ENCODE measurements at regions not wholly inside any gene's neighbourhood (a gene's known extent, or its start where the extent isn't known, plus 50 kb on each side); places are given as distances from the start of the nearest gene placed in this dataset.

- H3K9me3 ChIP-seq: no peaks in the 10 kb centered on the region
- DNase-seq (ENCODE audit: extremely low spot score in 2 of 2): no peak
- H3K27me3 ChIP-seq: no peaks in the 10 kb centered on the region
- no peak overlapping the region for H3K4me3 ChIP-seq
- H3K36me3 ChIP-seq: no peaks in the 10 kb centered on the region
- TF ChIP-seq POLR2AphosphoS5 (IDR thresholded peaks at IDR 0.05; ENCODE audit: insufficient read depth in 1 of 2, low read depth in 1 of 2) (no peak), POLR2A (IDR thresholded peaks at IDR 0.05) (no peak), CTCF (IDR thresholded peaks at IDR 0.05) (no peak)
- no peaks in the 10 kb centered on the region for H3K4me1 ChIP-seq
- intact Hi-C loops (cut with DNase I): no loop called here
- H3K27ac ChIP-seq: no peak overlapping the region
Observed at GRCh38 chr1:190578017-190578416, 100.4 kb upstream of the BRINP3 start.

- DNase-seq (ENCODE audit: extremely low spot score in 2 of 2): no peak
- no peaks in the 10 kb centered on the region for H3K9me3 ChIP-seq
- TF ChIP-seq CTCF (IDR thresholded peaks at IDR 0.05) (no peak), POLR2A (IDR thresholded peaks at IDR 0.05) (no peak), POLR2AphosphoS5 (IDR thresholded peaks at IDR 0.05; ENCODE audit: insufficient read depth in 1 of 2, low read depth in 1 of 2) (no peak)
- H3K4me1 ChIP-seq: no peaks in the 10 kb centered on the region
- H3K36me3 ChIP-seq: no peaks in the 10 kb centered on the region
- no peak overlapping the region for H3K27ac ChIP-seq
- intact Hi-C loops (cut with DNase I): no loop called here
- H3K27me3 ChIP-seq: no peaks in the 10 kb centered on the region
- H3K4me3 ChIP-seq: no peak overlapping the region
Observed at GRCh38 chr1:190578526-190578925, 100.9 kb upstream of the BRINP3 start.

- intact Hi-C loops (cut with DNase I): no loop called here
- no peak for DNase-seq (ENCODE audit: extremely low spot score in 2 of 2)
- H3K36me3 ChIP-seq: no peaks in the 10 kb centered on the region
- H3K4me3 ChIP-seq: no peak overlapping the region
- H3K27ac ChIP-seq: no peak overlapping the region
- TF ChIP-seq POLR2A (IDR thresholded peaks at IDR 0.05): no peak
- no peak for TF ChIP-seq POLR2AphosphoS5 (IDR thresholded peaks at IDR 0.05; ENCODE audit: insufficient read depth in 1 of 2, low read depth in 1 of 2)
- no peak for TF ChIP-seq CTCF (IDR thresholded peaks at IDR 0.05)
- no peaks in the 10 kb centered on the region for H3K9me3 ChIP-seq
- no peaks in the 10 kb centered on the region for H3K4me1 ChIP-seq
- H3K27me3 ChIP-seq: no peaks in the 10 kb centered on the region
Observed at GRCh38 chr1:190579552-190580193, 102.0 kb upstream of the BRINP3 start.

- H3K36me3 ChIP-seq: no peaks in the 10 kb centered on the region
- intact Hi-C loops (cut with DNase I): no loop called here
- no peak for DNase-seq (ENCODE audit: extremely low spot score in 2 of 2)
- H3K4me1 ChIP-seq: no peaks in the 10 kb centered on the region
- H3K27ac ChIP-seq: no peak overlapping the region
- H3K27me3 ChIP-seq: no peaks in the 10 kb centered on the region
- no peak for TF ChIP-seq POLR2AphosphoS5 (IDR thresholded peaks at IDR 0.05; ENCODE audit: insufficient read depth in 1 of 2, low read depth in 1 of 2)
- no peak for TF ChIP-seq POLR2A (IDR thresholded peaks at IDR 0.05)
- no peak for TF ChIP-seq CTCF (IDR thresholded peaks at IDR 0.05)
- no peaks in the 10 kb centered on the region for H3K9me3 ChIP-seq
- H3K4me3 ChIP-seq: no peak overlapping the region
Observed at GRCh38 chr1:190583862-190584261, 106.2 kb upstream of the BRINP3 start.

- intact Hi-C loops (cut with DNase I): no loop called here
- no peak overlapping the region for H3K27ac ChIP-seq
- H3K4me3 ChIP-seq: no peak overlapping the region
- no peak for DNase-seq (ENCODE audit: extremely low spot score in 2 of 2)
- no peaks in the 10 kb centered on the region for H3K4me1 ChIP-seq
- no peaks in the 10 kb centered on the region for H3K27me3 ChIP-seq
- H3K36me3 ChIP-seq: no peaks in the 10 kb centered on the region
- no peaks in the 10 kb centered on the region for H3K9me3 ChIP-seq
- TF ChIP-seq CTCF (IDR thresholded peaks at IDR 0.05) (no peak), POLR2AphosphoS5 (IDR thresholded peaks at IDR 0.05; ENCODE audit: insufficient read depth in 1 of 2, low read depth in 1 of 2) (no peak), POLR2A (IDR thresholded peaks at IDR 0.05) (no peak)
Observed at GRCh38 chr1:190588424-190588823, 110.8 kb upstream of the BRINP3 start.

Data from vagina (tissue), 2 donors.